Heart left ventricle (tissue), 16 donors: ENCODE measurements at regions not wholly inside any gene's neighbourhood (a gene's known extent, or its start where the extent isn't known, plus 50 kb on each side); places are given as distances from the start of the nearest gene placed in this dataset.

Experiments used
- ATAC-seq, 4 donors: fragments of 200-7000 bp; cut with Tn5 transposase; one replicate each; pipeline ENCODE4 v1.9.1; 2020 to 2022; ENCODE audit warnings: moderate library complexity in 4 of 4, mild to moderate bottlenecking in 3 of 4, moderate number of reproducible peaks in 1 of 4
- DNase-seq, 5 donors: peaks; one replicate each; pipeline ENCODE4 v3.0.0-alpha.2; 2020
- H3K27ac ChIP-seq, 12 donors: fragments of 200-600 bp; sonication (generic) in 4 of 12; one replicate each; pipeline versions ENCODE4 v1.5.0 to v1.8.0; 2016 to 2022; ENCODE audit warnings: mild to moderate bottlenecking in 2 of 12
- H3K27me3 ChIP-seq, 9 donors: fragments of 200-600 bp; sonication (generic) in 2 of 9; one replicate each; pipeline versions ENCODE4 v1.5.1 to v1.8.0; 2016 to 2022; ENCODE audit warnings: mild to moderate bottlenecking in 3 of 9
- H3K36me3 ChIP-seq, 9 donors: fragments of 200-600 bp; sonication (generic) in 2 of 9; one replicate each; pipeline versions ENCODE4 v1.5.0 to v1.8.0; 2018 to 2022; ENCODE audit warnings: mild to moderate bottlenecking in 2 of 9
- H3K4me1 ChIP-seq, 12 donors: fragments of 200-600 bp; sonication (generic) in 4 of 12; one replicate each; pipeline versions ENCODE4 v1.5.0 to v1.8.0; 2016 to 2022; ENCODE audit warnings: mild to moderate bottlenecking in 3 of 12
- H3K4me3 ChIP-seq, 12 donors: fragments of 200-600 bp; sonication (generic) in 4 of 12; one replicate each; pipeline versions ENCODE4 v1.5.0 to v1.8.0; 2017 to 2022; ENCODE audit warnings: mild to moderate bottlenecking in 9 of 12, moderate library complexity in 4 of 12
- H3K9me3 ChIP-seq, 12 donors: fragments of 200-600 bp; sonication (generic) in 4 of 12; one replicate each; pipeline versions ENCODE4 v1.5.0 to v1.8.0; 2016 to 2022; ENCODE audit warnings: mild to moderate bottlenecking in 1 of 12
- CTCF ChIP-seq, 12 donors: fragments of 200-600 bp; sonication (generic) in 4 of 12; IDR thresholded peaks; one replicate each; pipeline versions ENCODE4 v1.5.0 to v1.8.0; 2018 to 2022; ENCODE audit warnings: antibody characterized with exemption in 12 of 12, mild to moderate bottlenecking in 5 of 12
- POLR2A ChIP-seq, 2 donors: fragments of 450-650 bp; IDR thresholded peaks; one replicate each; pipeline ENCODE4 v1.6.1; 2017; ENCODE audit warnings: antibody characterized with exemption in 2 of 2, mild to moderate bottlenecking in 2 of 2, moderate library complexity in 2 of 2
- WGBS, 4 donors: extraction: QIAGEN DNeasy Blood & Tissue Kit in 2 of 4; methylation state at CpG; one replicate each; pipeline versions ENCODE4 v1.1.5 to v1.1.7; 2013 to 2018; 5-methylcytosine and 5-hydroxymethylcytosine counted together
- intact Hi-C, 10 donors: fragments of 100-400 bp; cut with DNase I; formaldehyde crosslinking; loops; one replicate each; pipeline versions ENCODE4 v1.11.1 to v1.14.2; 2022
- donor health status: ischemic (EF 13 %, LVEDD 7.1; RV severe dilation, severe dysfunction).
- donor health status: healthy with polysubstance abuse.
- donor health status: DM: no; HTN: yes; CAD: no.
- donor health status: DM: no; HTN: no; CAD: no.
- donor health status: ischemic (EF 25% LVEDD 6.9; RV normal size, moderate dysfunction).
- donor health status: ischemic (EF 25% LVEDD 5.7; RV mildly dilated, moderate dysfunction).
- donor health status: healthy.
- donor health status: DM: yes; HTN: yes; CAD: no.
- donor health status: ischemic (EF 35%, LVEDD 5.7; RV mildly dilated, moderate dysfunction).
- donor health status: nonischemic (EF 11% LVEDD 7.7; RV severe dilation, severe dysfunction).
- donor health status: DM: yes; HTN: yes; CAD: no.
- donor health status: PGD.
- donor health status: ischemic (EF 29% LVEDD 5.4; RV normal size, mild dysfunction).
- donor health status: nonischemic (EF 23%, LVEDD 6.1; RV moderate dilation, normal function).

GRCh38 chr11:95305705-95306104 lies 74.7 kb upstream of the SESN3 start:
- WGBS, 4 donors = 70 to 73% (median 72%) methylated on average over 3 of the region's 3 CpGs
- Histone ChIP-seq H3K36me3 (no peaks in the 10 kb centered on the region), H3K9me3 (no peaks in the 10 kb centered on the region), H3K4me3 (no peak overlapping the region), H3K27ac (peak overlapping the region in 3 of 12 donors; percentile 15 to 59 (median 35)), H3K27me3 (no peaks in the 10 kb centered on the region), H3K4me1 (peaks cover 0 to 2% (median 0%) of the 10 kb centered on the region in 12 donors)
- peak in 3 of 4 donors; percentile 26 to 77 (median 71) for ATAC-seq
- intact Hi-C loops = no loop called here
- TF ChIP-seq CTCF (IDR thresholded peaks at IDR 0.05) (no peak), POLR2A (IDR thresholded peaks at IDR 0.05) (no peak)
- DNase-seq = peak in 1 of 5 donors; percentile 13

DNA sequence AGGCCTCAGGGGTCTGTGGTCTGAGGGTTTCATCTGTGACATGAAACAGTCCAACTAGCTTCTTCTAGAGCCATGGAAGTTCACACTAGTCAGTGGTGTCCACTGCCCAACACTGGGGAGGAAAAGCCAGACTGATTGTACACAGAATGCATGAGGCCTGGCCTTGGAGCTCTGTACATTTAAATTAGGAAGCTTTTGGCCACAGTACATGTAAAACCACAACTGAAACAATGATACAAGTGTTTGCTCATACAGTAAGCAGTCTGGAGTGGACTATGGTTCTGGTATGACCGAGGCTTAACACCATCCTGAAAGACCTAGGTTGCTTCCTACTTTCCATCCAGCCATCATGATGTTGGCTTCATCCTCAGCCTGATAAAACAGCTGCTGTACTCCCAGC lies 73.8 kb upstream of the SESN3 start:
- intact Hi-C loops = no loop called here
- Histone ChIP-seq H3K27ac (no peak overlapping the region), H3K4me3 (no peak overlapping the region), H3K36me3 (no peaks in the 10 kb centered on the region), H3K9me3 (no peaks in the 10 kb centered on the region), H3K4me1 (peaks cover 0 to 2% (median 0%) of the 10 kb centered on the region in 12 donors), H3K27me3 (no peaks in the 10 kb centered on the region)
- TF ChIP-seq CTCF (IDR thresholded peaks at IDR 0.05) (no peak), POLR2A (IDR thresholded peaks at IDR 0.05) (no peak)
- no peak for ATAC-seq
- 67 to 92% (median 74%) methylated on average over 1 of the region's 1 CpG for WGBS, 4 donors
- no peak for DNase-seq

- no peak for DNase-seq
- no peak overlapping the region for H3K4me3 ChIP-seq
- TF ChIP-seq POLR2A (IDR thresholded peaks at IDR 0.05) (no peak), CTCF (IDR thresholded peaks at IDR 0.05) (no peak)
- H3K36me3 ChIP-seq = no peaks in the 10 kb centered on the region
- 91 to 97% (median 95%) methylated on average over 4 of the region's 4 CpGs for WGBS, 4 donors
- peaks cover 0 to 7% (median 0%) of the 10 kb centered on the region in 12 donors for H3K4me1 ChIP-seq
- intact Hi-C loops = no loop called here
- no peaks in the 10 kb centered on the region for H3K27me3 ChIP-seq
- no peak overlapping the region for H3K27ac ChIP-seq
- ATAC-seq = no peak
- H3K9me3 ChIP-seq = no peaks in the 10 kb centered on the region
Observed at GRCh38 chr11:95302211-95302610, 71.2 kb upstream of the SESN3 start.

GRCh38 chr11:95301474-95301873 lies 70.5 kb upstream of the SESN3 start:
- TF ChIP-seq CTCF (IDR thresholded peaks at IDR 0.05) = no peak
- no peak for TF ChIP-seq POLR2A (IDR thresholded peaks at IDR 0.05)
- Histone ChIP-seq H3K27ac (no peak overlapping the region), H3K9me3 (no peaks in the 10 kb centered on the region), H3K4me3 (no peak overlapping the region), H3K36me3 (no peaks in the 10 kb centered on the region), H3K4me1 (peaks cover 0 to 12% (median 0%) of the 10 kb centered on the region in 12 donors), H3K27me3 (no peaks in the 10 kb centered on the region)
- intact Hi-C loops = no loop called here
- 51 to 63% (median 58%) methylated on average over 4 of the region's 4 CpGs for WGBS, 4 donors
- DNase-seq (no peak), ATAC-seq (no peak)
